IPS-20b (cell line): ENCODE measurements at regions not wholly inside any gene's neighbourhood (a gene's known extent, or its start where the extent isn't known, plus 50 kb on each side); places are given as distances from the start of the nearest gene placed in this dataset.
"Not testable (repeated sequence)": the region's sequence is repeated elsewhere in the genome, so short reads cannot be mapped to it uniquely, and the experiment has no call there.

Experiments used
- H3K27ac ChIP-seq: one replicate; pipeline ENCODE4 v1.5.1; 2013; ENCODE audit warnings: low read length
- H3K27me3 ChIP-seq: 2 replicates; pipeline ENCODE4 v1.6.1; 2013; ENCODE audit warnings: mild to moderate bottlenecking, low read length, inconsistent platforms; ENCODE audit not compliant: insufficient read depth
- H3K36me3 ChIP-seq: 2 replicates; pipeline ENCODE4 v1.6.1; 2013; ENCODE audit warnings: low read depth, mild to moderate bottlenecking, inconsistent platforms, low read length, moderate library complexity; ENCODE audit not compliant: insufficient read depth
- H3K4me1 ChIP-seq: 2 replicates; pipeline ENCODE4 v1.6.1; 2013; ENCODE audit warnings: mild to moderate bottlenecking, control low read depth, inconsistent platforms, low read length, moderate library complexity; ENCODE audit not compliant: insufficient read depth
- H3K4me3 ChIP-seq: 2 replicates; pipeline ENCODE4 v1.5.1; 2013; ENCODE audit warnings: mild to moderate bottlenecking, low read length, inconsistent platforms
- H3K9ac ChIP-seq: 2 replicates; pipeline ENCODE4 v1.6.1; 2013; ENCODE audit warnings: low read depth, mild to moderate bottlenecking, inconsistent platforms, low read length, moderate library complexity
- H3K9me3 ChIP-seq: 2 replicates; pipeline ENCODE4 v1.6.1; 2013; ENCODE audit warnings: mild to moderate bottlenecking, low read depth, low read length, inconsistent platforms; ENCODE audit not compliant: insufficient read depth

DNA sequence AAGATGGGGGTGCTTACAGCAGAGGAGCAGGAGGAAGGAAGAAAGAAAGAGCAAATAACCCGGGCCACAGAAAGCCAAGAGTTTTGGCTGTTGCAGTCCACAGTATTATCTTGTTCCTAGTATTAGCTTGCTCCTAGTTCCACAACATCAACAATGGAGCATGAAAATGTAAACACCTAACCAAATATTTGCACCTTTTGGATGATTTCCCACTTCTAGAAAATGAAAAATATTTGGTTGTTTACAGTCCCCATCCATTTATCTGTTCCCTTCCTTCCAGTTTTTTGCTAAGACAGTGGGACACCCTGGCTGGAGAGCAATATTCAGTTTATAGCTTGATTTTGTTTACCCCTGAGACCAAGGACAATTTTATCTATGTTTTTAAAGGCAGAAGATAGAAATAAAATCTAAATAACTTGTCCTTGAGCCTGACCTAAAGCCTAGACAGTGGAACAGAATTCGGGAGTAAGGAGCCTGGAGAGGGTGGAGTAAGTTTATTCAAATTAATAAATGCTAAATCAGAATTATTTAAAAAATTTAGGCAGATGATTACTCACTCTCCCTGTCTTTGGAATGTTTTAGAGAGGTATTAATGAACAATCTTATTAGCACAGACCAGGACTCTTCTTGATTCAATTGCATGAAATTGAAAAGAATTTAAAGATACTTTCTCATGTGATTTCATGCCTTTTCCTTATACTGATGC is 51.6 kb downstream of the RESF1 start:
- no peak overlapping the region for H3K4me3 ChIP-seq
- H3K36me3 ChIP-seq = no peaks in the 10 kb centered on the region
- H3K27me3 ChIP-seq = no peaks in the 10 kb centered on the region
- H3K4me1 ChIP-seq = peaks cover 23% of the 10 kb centered on the region; the same call in 1 of the 2 replicates
- H3K9ac ChIP-seq = peak overlapping the region; percentile 42; the same call in 1 of the 2 replicates
- H3K27ac ChIP-seq = peak overlapping the region; percentile 74
- H3K9me3 ChIP-seq = no peaks in the 10 kb centered on the region; the same call in 1 of the 2 replicates

- H3K27me3 ChIP-seq = no peaks in the 10 kb centered on the region
- peak overlapping the region; percentile 33 for H3K27ac ChIP-seq
- peak overlapping the region; percentile 19; the same call in 1 of the 2 replicates for H3K9ac ChIP-seq
Observed at GRCh38 chr12:32012249-32012785, 53.1 kb downstream of the RESF1 start.

DNA sequence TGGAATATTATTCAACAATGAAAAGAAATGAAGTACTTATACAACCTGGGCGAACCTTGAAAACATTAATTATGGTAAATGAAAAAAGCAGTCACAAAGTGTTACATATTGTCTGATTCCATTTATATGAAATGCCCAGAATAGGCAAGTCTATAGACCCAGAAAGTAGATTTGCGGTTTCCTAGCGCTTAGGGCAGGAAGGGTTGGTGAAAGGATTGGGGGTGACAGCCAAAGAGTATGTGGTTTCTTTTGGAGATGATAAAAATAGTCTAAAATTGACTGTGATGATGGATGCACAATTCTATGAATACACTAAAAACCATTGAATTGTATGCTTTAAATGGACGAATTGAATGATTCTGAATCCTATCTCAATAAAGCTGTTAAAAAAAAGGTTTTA is 55.8 kb downstream of the RESF1 start:
- Histone ChIP-seq H3K36me3 (no peaks in the 10 kb centered on the region), H3K9me3 (no peaks in the 10 kb centered on the region; the same call in 1 of the 2 replicates), H3K4me1 (peaks cover 23% of the 10 kb centered on the region; the same call in 1 of the 2 replicates), H3K27ac (no peak overlapping the region), H3K9ac (no peak overlapping the region), H3K4me3 (no peak overlapping the region), H3K27me3 (no peaks in the 10 kb centered on the region)

More at GRCh38 chr12:32012249-32012785, 53.1 kb downstream of the RESF1 start:
- no peaks in the 10 kb centered on the region; the same call in 1 of the 2 replicates for H3K9me3 ChIP-seq
- peaks cover 23% of the 10 kb centered on the region; the same call in 1 of the 2 replicates for H3K4me1 ChIP-seq
- no peak overlapping the region for H3K4me3 ChIP-seq
- no peaks in the 10 kb centered on the region for H3K36me3 ChIP-seq

DNA sequence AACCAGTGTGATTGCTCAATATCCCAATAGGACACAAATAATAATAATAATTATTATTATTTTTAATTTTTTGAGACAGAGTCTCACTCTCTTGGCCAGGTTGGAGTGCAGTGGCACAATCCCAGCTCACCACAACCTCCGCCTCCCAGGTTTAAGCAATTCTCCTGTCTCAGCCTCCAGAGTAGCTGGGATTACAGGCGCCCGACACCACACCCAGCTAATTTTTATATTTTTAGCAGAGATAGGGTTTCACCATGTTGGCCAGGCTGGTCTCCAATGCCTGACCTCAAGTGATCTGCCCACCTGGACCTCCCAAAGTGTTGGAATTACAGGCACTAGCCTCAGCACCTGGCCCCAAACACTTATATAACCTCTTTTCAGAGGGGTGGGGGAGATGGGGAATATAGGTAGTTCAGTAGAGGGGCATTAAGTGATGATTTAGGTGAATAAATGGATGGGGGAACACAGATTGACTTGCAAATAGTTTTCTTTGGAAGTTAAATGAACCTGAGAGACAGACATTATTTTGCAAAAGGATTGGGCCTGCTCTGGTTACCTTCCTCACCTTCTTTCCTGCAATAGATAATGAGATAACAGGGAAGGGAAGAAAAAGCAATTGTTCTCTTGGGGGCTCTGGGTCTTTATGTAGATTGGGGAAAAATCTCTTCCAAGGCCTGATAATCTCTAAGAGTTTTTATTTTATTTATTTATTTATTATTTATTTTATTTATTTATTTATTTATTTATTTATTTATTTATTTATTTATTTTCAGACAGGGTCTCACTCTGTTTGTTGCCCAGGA is 57.7 kb downstream of the RESF1 start:
- no peak overlapping the region for H3K27ac ChIP-seq
- no peak overlapping the region for H3K4me3 ChIP-seq
- H3K36me3 ChIP-seq = no peaks in the 10 kb centered on the region
- no peak overlapping the region for H3K9ac ChIP-seq
- no peaks in the 10 kb centered on the region for H3K27me3 ChIP-seq
- peaks cover 14% of the 10 kb centered on the region; the same call in 1 of the 2 replicates for H3K4me1 ChIP-seq
- no peaks in the 10 kb centered on the region; the same call in 1 of the 2 replicates for H3K9me3 ChIP-seq

- Histone ChIP-seq H3K36me3 (no peaks in the 10 kb centered on the region), H3K9me3 (no peaks in the 10 kb centered on the region), H3K4me1 (peaks cover 7% of the 10 kb centered on the region; the same call in 1 of the 2 replicates), H3K9ac (no peak overlapping the region), H3K27ac (no peak overlapping the region), H3K4me3 (no peak overlapping the region), H3K27me3 (no peaks in the 10 kb centered on the region)
Observed at GRCh38 chr12:32021346-32021773, 62.1 kb downstream of the RESF1 start.

DNA sequence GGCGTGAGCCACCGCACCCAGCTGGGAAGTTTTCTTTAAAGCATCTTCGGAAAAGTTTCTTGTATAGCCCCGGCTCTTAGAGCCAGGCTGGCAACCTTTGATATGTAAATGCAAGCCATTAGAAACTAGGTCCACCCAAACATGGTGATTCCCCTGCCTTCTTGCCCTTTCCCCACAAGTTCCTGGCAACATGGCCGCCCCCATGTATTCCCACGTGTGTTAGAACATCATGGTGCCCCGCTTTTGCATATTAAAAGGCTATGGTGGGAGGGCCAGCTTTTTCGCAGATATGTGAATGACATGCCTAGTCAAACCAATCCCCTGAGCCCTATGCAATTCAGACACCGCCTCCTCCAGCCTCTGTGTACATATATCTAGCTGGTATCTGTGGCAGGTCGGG is 63.2 kb downstream of the RESF1 start:
- not testable (repeated sequence) for H3K4me3 ChIP-seq, H3K9me3 ChIP-seq, H3K27me3 ChIP-seq, H3K27ac ChIP-seq, H3K36me3 ChIP-seq, H3K9ac ChIP-seq
- H3K4me1 ChIP-seq = peaks cover 13% of the 10 kb centered on the region; the same call in 1 of the 2 replicates

GRCh38 chr12:32023861-32024260 is 64.6 kb downstream of the RESF1 start:
- H3K9me3 ChIP-seq, H3K27ac ChIP-seq, H3K4me3 ChIP-seq: not testable (repeated sequence)

DNA sequence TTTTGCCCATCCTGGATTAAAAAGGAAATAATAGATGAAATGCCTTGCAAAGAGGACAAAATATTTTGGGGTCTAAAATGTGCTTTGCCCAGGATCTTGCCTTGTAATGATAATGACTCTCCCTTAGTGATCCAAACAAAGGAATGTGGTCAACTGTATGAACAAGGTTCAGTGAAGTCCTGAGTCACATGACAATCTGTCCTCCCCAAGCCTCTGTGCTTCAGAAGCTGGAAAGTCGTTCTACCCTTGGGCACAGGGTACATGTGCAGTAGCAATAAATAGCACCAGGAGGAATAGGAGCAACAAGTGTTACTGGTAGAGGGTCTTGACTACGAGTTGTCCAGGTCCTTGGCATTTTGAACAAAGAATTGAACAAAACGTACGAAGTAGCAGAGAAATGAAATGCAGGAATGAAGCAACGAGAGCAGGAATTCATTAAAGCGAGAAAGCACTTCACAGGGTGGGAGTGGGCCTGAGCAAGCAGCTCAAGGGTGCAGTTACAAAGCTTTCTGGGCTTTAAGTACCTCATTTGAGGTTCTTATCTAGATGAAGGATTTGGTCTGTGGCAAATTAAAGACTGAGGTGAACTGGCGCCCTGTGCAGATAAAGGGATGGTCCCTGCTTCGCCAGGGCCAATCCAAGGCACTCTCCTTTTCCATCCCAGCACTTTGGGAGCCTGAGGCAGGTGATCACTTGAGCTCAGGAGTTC is 65.8 kb downstream of the RESF1 start:
- H3K27me3 ChIP-seq = no peaks in the 10 kb centered on the region
- H3K4me3 ChIP-seq = no peak overlapping the region
- peaks cover 19% of the 10 kb centered on the region; the same call in 1 of the 2 replicates for H3K4me1 ChIP-seq
- H3K36me3 ChIP-seq = no peaks in the 10 kb centered on the region
- no peak overlapping the region for H3K27ac ChIP-seq
- no peaks in the 10 kb centered on the region for H3K9me3 ChIP-seq
- 0 out of 2 replicates have a peak overlapping the region, but pooled peaks have one; percentile 24 for H3K9ac ChIP-seq

More at GRCh38 chr12:32023861-32024260, 64.6 kb downstream of the RESF1 start:
- H3K27me3 ChIP-seq, H3K9ac ChIP-seq, H3K36me3 ChIP-seq: not testable (repeated sequence)
- peaks cover 19% of the 10 kb centered on the region; the same call in 1 of the 2 replicates for H3K4me1 ChIP-seq

DNA sequence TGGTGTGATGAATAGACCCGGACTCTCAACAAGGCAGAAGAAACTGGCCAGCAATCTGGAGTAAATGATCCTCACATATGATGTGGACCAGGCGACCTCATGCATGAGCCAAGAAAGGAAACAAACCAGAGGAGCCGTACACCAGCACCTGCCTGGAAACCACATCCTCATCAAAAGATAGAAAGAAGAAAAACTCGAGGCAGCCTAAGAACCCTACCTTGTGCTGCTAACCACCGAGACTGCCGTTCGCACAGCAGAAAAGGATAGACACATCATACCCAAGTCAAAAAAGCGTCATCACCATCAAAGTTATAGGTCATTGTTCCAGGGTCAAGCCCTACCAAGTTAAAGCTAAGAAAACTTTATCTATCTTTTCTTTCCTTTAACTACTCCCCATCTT is 66.7 kb downstream of the RESF1 start:
- H3K27ac ChIP-seq = no peak overlapping the region
- no peak overlapping the region for H3K9ac ChIP-seq
- no peaks in the 10 kb centered on the region for H3K36me3 ChIP-seq
- peaks cover 19% of the 10 kb centered on the region; the same call in 1 of the 2 replicates for H3K4me1 ChIP-seq
- no peak overlapping the region for H3K4me3 ChIP-seq
- H3K27me3 ChIP-seq = no peaks in the 10 kb centered on the region
- H3K9me3 ChIP-seq = no peaks in the 10 kb centered on the region

GRCh38 chr12:32027684-32028365 is 68.6 kb downstream of the RESF1 start:
- H3K27me3 ChIP-seq = no peaks in the 10 kb centered on the region
- H3K36me3 ChIP-seq = no peaks in the 10 kb centered on the region
- peaks cover 31% of the 10 kb centered on the region; the same call in 1 of the 2 replicates for H3K4me1 ChIP-seq
- H3K27ac ChIP-seq = no peak overlapping the region
- H3K9me3 ChIP-seq = no peaks in the 10 kb centered on the region
- no peak overlapping the region for H3K4me3 ChIP-seq
- H3K9ac ChIP-seq = no peak overlapping the region
